ENCODE measurements at regions not wholly inside any gene's neighbourhood (a gene's known extent, or its start where the extent isn't known, plus 50 kb on each side); places are given as distances from the start of the nearest gene placed in this dataset.

DNA sequence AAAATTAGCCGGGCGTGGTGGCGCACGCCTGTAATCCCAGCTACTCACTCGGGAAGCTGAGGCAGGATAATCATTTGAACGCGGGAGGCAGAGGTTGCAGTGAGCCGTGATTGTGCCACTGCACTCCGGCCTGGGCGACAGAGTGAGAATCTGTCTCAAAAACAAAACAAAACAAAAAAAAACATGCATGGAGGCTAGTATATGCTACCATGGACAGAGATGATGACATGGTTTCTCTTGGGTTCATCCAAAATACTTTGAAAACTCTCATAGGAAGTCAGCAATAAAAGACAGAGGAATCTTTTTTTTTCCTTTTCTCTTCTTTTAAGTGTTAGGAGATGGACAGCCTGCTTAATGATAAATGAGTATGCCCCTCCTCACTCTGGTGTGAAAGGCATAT lies 137.7 kb upstream of the MB21D2 start:
- 90% methylated on average over 10 of the region's 10 CpGs; no CpG with 5 or more reads in 1 of the 2 experiments for WGBS, 2 experiments (ENCODE audit: extremely low coverage in 1 of 2, insufficient coverage in 1 of 2, insufficient read length in 1 of 2, insufficient replicate concordance in 2 of 2, low coverage in 1 of 2, low lambda C conversion rate in 2 of 2, missing lambda C conversion rate in 1 of 2)
- no peaks in the 10 kb centered on the region for H3K27me3 ChIP-seq (replicated peaks in 1 of 4; ENCODE audit: control insufficient read depth in 3 of 4, extremely low read depth in 1 of 4, insufficient read depth in 3 of 4, low read length in 3 of 4)
- H3K79me1 ChIP-seq (ENCODE audit: low read depth, low read length) = no peaks in the 10 kb centered on the region
- no peak overlapping the region for H3K56ac ChIP-seq (replicated peaks; ENCODE audit: insufficient read length, low read depth, low read length)
- H4K5ac ChIP-seq (ENCODE audit: insufficient read length, low read depth, low read length) = no peak overlapping the region
- no peak overlapping the region for H4K91ac ChIP-seq (replicated peaks; ENCODE audit: insufficient read length, low read length)
- ChIA-PET CTCF (ENCODE audit: partially characterized antibody) (interaction anchor here (1.1 to 2.1 kb wide), 4 partner anchors 10 to 242 kb away, joined by 4 to 6 read pairs (median 5); no protein-coding TSS in a partner anchor), POLR2A (ENCODE audit: partially characterized antibody) (no interaction called here)
- H3K36me3 ChIP-seq (ENCODE audit: control insufficient read depth in 2 of 4, insufficient read depth in 4 of 4, low read length in 3 of 4) = no peaks in the 10 kb centered on the region
- H3K9me3 ChIP-seq (ENCODE audit: insufficient read depth in 2 of 2, low read depth in 1 of 2, low read length in 1 of 2) = no peaks in the 10 kb centered on the region
- H2BK12ac ChIP-seq (ENCODE audit: low read depth, low read length) = no peak overlapping the region
- no peak overlapping the region for H2BK120ac ChIP-seq (replicated peaks; ENCODE audit: low read depth, low read length)
- no peak overlapping the region for H2AFZ ChIP-seq (ENCODE audit: low read length)
- H2BK5ac ChIP-seq (ENCODE audit: low read depth, low read length) = no peak overlapping the region
- no peak overlapping the region for H3K27ac ChIP-seq (ENCODE audit: low read depth, low read length)
- H2BK20ac ChIP-seq (ENCODE audit: low read length) = no peak overlapping the region
- H3K4me3 ChIP-seq (ENCODE audit: extremely low read depth in 1 of 4, insufficient read depth in 2 of 4, low read depth in 3 of 4, low read length in 4 of 4) = no peak overlapping the region
- H3K4me2 ChIP-seq (ENCODE audit: insufficient read depth in 1 of 2, low read depth in 2 of 2, low read length in 2 of 2) = no peak overlapping the region
- H3K4me1 ChIP-seq (replicated peaks in 1 of 4; ENCODE audit: control insufficient read depth in 3 of 4, insufficient read depth in 4 of 4, low read length in 3 of 4) = no peaks in the 10 kb centered on the region; a peak in 1 of 7 replicates
- H4K20me1 ChIP-seq (replicated peaks in 1 of 2; ENCODE audit: control insufficient read depth in 1 of 2, insufficient read depth in 2 of 2, low read length in 2 of 2) = no peaks in the 10 kb centered on the region
- H2AK5ac ChIP-seq (ENCODE audit: low read depth, low read length) = no peak overlapping the region
- H4K8ac ChIP-seq (ENCODE audit: extremely low read depth, insufficient read depth, low read length) = no peak overlapping the region
- no peak overlapping the region for H3K14ac ChIP-seq (ENCODE audit: insufficient read length)
- DNase-seq (ENCODE audit: low read depth in 1 of 2, low spot score in 2 of 2) (no peak), FAIRE-seq (no peak)
- H3K18ac ChIP-seq (ENCODE audit: extremely low read depth, low read length) = no peak overlapping the region
- H2BK15ac ChIP-seq (ENCODE audit: low read length) = no peak overlapping the region
- no peaks in the 10 kb centered on the region for H3K79me2 ChIP-seq (ENCODE audit: control insufficient read depth in 1 of 2, insufficient read depth in 2 of 2, low read length in 2 of 2)
- no peak overlapping the region for H3K23ac ChIP-seq (ENCODE audit: insufficient read length)
- H3K9ac ChIP-seq (replicated peaks in 1 of 4; ENCODE audit: extremely low read depth in 1 of 4, low read depth in 3 of 4, low read length in 3 of 4) = no peak overlapping the region
- H3K23me2 ChIP-seq (ENCODE audit: low read depth, low read length) = no peaks in the 10 kb centered on the region
- H3K4ac ChIP-seq (replicated peaks; ENCODE audit: insufficient read length, low read depth, low read length) = no peak overlapping the region
- TF ChIP-seq SP2 (IDR thresholded peaks at IDR 0.05; ENCODE audit: low read length) (no peak), JUND (IDR thresholded peaks at IDR 0.05; ENCODE audit: low read length) (no peak), CTBP2 (IDR thresholded peaks at IDR 0.05; ENCODE audit: borderline replicate concordance, insufficient read depth, insufficient read length, low read length) (no peak), HDAC6 (IDR thresholded peaks at IDR 0.05; ENCODE audit: low read depth, low read length) (no peak), CHD1 (IDR thresholded peaks at IDR 0.05; ENCODE audit: low read depth, low read length) (no peak), SP1 (IDR thresholded peaks at IDR 0.05; ENCODE audit: low read depth, low read length) (no peak), SP4 (IDR thresholded peaks at IDR 0.05; ENCODE audit: low read length) (no peak), PHF8 (conservative IDR thresholded peaks at IDR 0.05; ENCODE audit: low read depth, low read length) (no peak), RXRA (IDR thresholded peaks at IDR 0.05; ENCODE audit: insufficient read depth, low read depth, low read length) (no peak)
- TF ChIP-seq, protein P1, sequence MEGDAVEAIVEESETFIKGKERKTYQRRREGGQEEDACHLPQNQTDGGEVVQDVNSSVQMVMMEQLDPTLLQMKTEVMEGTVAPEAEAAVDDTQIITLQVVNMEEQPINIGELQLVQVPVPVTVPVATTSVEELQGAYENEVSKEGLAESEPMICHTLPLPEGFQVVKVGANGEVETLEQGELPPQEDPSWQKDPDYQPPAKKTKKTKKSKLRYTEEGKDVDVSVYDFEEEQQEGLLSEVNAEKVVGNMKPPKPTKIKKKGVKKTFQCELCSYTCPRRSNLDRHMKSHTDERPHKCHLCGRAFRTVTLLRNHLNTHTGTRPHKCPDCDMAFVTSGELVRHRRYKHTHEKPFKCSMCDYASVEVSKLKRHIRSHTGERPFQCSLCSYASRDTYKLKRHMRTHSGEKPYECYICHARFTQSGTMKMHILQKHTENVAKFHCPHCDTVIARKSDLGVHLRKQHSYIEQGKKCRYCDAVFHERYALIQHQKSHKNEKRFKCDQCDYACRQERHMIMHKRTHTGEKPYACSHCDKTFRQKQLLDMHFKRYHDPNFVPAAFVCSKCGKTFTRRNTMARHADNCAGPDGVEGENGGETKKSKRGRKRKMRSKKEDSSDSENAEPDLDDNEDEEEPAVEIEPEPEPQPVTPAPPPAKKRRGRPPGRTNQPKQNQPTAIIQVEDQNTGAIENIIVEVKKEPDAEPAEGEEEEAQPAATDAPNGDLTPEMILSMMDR (IDR thresholded peaks at IDR 0.05; ENCODE audit: control extremely low read depth in 1 of 3, insufficient read depth in 1 of 3, low read depth in 1 of 3, low read length in 3 of 3) = no peak
- TF ChIP-seq, protein P2, sequence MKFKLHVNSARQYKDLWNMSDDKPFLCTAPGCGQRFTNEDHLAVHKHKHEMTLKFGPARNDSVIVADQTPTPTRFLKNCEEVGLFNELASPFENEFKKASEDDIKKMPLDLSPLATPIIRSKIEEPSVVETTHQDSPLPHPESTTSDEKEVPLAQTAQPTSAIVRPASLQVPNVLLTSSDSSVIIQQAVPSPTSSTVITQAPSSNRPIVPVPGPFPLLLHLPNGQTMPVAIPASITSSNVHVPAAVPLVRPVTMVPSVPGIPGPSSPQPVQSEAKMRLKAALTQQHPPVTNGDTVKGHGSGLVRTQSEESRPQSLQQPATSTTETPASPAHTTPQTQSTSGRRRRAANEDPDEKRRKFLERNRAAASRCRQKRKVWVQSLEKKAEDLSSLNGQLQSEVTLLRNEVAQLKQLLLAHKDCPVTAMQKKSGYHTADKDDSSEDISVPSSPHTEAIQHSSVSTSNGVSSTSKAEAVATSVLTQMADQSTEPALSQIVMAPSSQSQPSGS (IDR thresholded peaks at IDR 0.05; ENCODE audit: low read length) = no peak
